HG03342 (cell line): ENCODE measurements at regions not wholly inside any gene's neighbourhood (a gene's known extent, or its start where the extent isn't known, plus 50 kb on each side); places are given as distances from the start of the nearest gene placed in this dataset.
"Not testable (repeated sequence)": the region's sequence is repeated elsewhere in the genome, so short reads cannot be mapped to it uniquely, and the experiment has no call there.

Experiments
- ATAC-seq: cut with Tn5 transposase; IDR thresholded peaks from one replicate; pipeline ENCODE4 v1.9.1; 2021; ENCODE audit warnings: mild to moderate bottlenecking, moderate library complexity; ENCODE audit not compliant: unreplicated experiment

- no peak for ATAC-seq
Observed at GRCh38 chr4:27119239-27119638, 258.6 kb downstream of the STIM2 start.

- no peak for ATAC-seq
Observed at GRCh38 chr4:27121830-27122229, 261.2 kb downstream of the STIM2 start.

DNA sequence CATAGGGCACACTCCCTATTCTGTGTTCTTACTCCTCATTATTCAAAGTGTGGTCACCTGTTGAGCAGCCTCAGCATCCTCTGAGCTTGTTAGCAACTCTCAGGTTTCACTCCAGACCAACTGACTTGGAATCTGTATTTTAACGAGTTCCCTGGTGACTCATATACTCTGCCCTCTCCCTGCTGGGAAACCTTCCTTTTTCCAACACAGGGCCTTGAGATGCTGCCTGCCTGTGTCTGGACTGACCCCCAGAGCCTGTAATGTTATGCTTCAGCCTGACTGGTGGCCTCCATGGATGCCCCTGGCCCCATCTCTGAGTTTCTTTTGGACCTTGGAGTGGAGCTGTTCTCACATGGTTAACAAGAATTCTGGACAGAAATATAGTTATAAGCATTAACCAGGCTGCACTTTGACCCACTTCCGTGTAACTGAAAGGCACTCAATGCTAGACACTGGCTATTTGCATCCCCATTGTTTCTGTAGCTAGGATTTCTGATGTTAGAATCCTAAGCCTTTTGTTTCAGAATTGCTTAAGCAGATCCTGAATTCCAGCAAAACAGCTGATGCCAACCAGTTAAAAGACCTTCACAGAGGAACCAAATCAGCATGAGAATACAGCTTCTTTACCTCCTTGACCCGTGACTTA, 262.6 kb downstream of the STIM2 start:
- ATAC-seq, result no peak

DNA sequence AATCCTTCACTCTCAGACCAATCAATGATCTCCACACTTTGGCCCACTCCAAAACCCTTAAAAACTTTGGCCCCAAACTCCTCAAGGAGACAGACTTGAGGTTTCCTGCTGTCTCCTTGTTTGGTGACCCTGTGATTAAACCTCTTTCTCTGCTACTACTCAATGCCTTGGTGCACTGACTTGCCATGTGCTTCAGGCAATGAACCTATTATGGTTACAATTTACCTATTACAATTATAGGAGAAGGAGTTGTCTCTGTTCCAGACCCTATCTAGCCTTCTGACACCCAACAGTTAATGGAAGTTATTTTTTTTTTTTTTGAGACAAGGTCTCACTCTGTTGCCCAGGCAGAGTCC, 263.1 kb downstream of the STIM2 start:
- ATAC-seq, result no peak

DNA sequence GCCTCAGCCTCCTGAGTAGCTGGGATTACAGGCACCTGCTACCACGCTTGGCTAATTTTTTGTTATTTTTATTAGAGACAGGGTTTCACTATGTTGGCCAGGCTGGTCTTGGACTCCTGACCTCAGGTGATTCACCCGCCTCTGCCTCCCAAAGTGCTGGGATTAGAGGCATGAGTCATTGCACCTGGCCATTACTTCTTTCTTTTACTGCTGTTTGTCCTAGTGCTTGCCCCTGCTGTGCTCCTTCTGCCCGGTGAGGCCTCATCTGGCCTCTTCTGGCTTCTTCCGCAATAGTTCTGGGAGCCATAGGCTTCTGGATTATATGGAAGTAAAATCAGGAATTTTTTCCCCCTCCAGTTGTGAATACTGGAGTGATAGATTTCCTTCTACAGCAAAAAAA, 266.3 kb downstream of the STIM2 start:
- ATAC-seq, result not testable (repeated sequence)

GRCh38 chr4:27128443-27128842, 267.8 kb downstream of the STIM2 start:
- ATAC-seq, result no peak

DNA sequence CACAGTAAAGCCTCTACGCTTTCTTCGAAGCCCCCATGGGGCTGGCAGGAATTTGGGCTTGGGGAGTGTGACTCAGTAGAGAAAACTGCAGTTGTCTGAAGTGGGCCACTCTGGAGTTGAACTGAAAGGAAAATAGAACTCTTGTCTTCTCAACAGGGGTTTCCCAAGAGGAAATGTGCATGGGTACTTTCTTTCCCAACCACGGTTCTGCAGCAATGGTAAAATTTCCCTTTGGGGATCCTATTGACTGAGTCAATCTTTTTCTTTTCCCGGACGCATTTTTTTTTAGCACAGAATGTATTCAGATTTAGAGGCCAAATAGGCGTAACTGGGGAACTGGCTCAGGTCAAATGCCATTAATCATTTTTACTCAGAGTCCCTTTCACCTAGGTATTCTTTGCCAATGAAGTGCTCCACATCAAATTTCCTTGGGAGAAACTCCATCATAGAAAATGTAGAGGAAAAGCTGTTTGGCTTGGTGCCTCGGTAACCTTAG, 269.3 kb downstream of the STIM2 start:
- no peak for ATAC-seq

DNA sequence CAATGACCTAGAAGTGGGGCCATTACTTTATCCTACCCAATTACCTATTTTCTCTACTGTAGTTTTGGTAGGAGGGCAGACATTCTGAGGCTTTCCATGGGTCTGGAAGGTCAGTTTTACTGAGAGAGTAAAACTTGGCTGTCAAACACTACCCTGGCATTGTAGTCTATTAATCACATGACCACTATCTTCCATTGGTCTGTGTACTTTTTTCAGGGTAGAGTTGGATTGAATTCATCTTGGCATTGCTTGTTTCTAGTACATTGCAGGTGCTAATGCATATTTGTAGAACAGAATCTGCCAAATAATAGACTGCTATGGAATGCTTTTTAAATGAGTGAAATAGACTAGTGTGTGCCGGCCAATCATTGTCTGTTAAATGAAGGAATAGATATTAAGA, 271.9 kb downstream of the STIM2 start:
- no peak for ATAC-seq

DNA sequence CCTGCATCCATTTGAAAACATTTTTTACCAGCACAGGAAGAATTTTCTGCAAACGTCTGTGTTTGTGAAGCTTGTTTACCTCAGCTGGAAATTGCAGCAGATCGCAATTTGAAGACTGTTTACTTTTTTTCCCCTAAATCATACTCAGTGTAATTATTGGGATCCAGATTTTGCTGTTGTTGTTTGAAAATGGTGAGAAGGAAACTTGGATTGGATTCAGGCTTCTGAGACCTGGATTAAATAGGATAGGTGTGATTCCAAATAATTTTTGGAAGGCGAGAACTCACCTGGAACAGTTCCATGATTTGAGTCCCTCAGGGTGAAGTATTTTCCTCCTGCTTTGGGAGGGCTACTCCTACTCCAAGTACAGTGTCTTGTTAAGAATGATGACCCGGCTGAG, 279.8 kb downstream of the STIM2 start:
- ATAC-seq, result no peak

GRCh38 chr4:27141530-27141929, 280.9 kb downstream of the STIM2 start:
- ATAC-seq, result no peak

- no peak for ATAC-seq
Observed at GRCh38 chr4:27142841-27143240, 282.2 kb downstream of the STIM2 start.

DNA sequence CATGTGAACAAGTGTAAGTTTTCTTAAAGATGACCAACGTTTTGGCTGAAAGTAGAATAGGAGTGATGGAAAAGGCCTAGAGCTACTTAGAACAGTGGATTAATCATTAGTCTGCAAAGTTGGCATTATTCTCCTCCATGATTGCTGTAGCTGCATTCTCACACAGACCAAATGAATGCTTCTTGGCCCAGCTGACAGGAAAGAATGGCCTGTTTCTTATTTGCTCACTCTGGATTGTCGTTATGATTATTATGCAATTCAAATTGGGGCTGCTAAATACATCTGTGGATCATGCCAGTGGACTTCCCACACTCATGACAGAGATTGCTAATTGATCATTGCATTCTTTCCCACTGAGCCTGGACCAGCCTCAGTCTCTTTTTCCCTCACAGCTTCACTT, 285.0 kb downstream of the STIM2 start:
- ATAC-seq, result no peak

- ATAC-seq, result no peak
Observed at GRCh38 chr4:27148211-27148895, 287.7 kb downstream of the STIM2 start.

DNA sequence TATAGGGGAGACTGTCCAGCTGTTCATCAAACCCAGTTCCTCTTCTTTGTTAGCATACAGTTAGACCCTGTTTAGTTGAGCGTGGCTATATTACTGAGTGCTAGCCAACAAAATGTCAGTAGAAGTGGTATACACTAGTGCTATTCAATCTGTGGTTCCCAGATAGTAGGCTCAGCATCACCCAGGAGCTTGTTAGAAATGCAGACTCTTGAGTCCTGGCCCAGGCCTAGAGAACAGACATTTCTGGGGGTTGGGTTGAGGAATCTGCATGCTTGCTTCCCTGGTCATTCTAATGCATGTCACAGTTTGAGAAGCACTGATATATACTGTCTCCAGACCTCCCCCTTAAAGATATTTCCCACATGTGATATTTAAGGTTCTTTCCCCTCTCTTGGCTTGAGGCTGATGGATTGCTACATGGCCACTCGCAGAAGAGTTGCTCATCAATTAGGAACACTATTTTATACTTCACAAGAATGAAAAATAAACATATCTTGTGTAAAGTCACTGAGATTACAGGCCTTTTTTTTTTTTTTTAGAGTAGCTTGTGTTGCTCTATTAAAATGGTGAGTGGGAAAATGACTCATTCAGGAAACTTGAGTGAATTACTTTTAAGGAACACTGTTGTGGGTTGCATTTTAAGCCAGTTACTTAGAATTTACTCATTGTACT, 289.0 kb downstream of the STIM2 start:
- ATAC-seq, result no peak

GRCh38 chr4:27152703-27153102, 292.1 kb downstream of the STIM2 start:
- no peak for ATAC-seq

DNA sequence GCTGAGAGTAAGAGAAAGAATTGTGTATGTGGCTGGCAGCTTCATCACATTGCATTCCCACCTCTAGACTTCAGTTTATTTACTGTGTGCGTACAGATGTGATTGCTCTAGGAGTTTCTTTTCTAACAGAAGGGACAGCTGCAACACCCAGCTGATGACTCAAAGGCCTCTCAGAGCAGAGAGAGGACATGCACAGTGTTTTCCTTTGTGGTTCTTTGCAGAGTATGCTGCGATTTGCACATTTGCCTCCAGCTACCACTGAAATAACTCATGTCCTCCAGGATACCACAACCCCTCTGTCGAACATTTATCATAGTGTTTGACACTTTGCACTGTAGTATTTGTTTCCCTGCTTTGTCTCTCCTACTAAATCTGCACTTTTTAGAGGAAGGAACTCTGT, 294.1 kb downstream of the STIM2 start:
- ATAC-seq, result no peak

- ATAC-seq, result no peak
Observed at GRCh38 chr4:27161191-27161590, 300.6 kb downstream of the STIM2 start.

- ATAC-seq, result no peak
Observed at GRCh38 chr4:27168783-27169182, 308.1 kb downstream of the STIM2 start.

DNA sequence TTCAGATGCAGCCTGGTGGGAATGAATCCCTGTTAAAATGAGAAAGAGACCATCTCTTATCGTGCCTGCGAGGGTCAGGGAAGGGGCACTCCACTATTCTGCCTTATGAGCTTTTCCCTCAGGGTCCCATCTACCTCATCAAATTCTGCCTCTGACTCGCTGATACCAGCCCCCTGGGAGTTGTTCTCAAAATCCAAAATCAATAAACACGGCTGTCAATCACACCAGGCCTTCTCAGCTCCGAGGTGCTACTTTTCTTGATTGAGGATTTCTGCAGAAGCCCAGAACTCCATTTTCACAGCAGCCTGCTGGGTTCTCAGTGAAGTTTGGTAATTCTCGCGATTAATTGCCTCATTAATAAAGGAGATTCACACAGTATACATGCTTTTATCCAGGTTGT, 312.6 kb downstream of the STIM2 start:
- ATAC-seq, result no peak

GRCh38 chr4:27176400-27176799, 315.8 kb downstream of the STIM2 start:
- ATAC-seq, result no peak

- no peak for ATAC-seq
Observed at GRCh38 chr4:27176881-27177280, 316.2 kb downstream of the STIM2 start.

- ATAC-seq, result no peak
Observed at GRCh38 chr4:27178061-27178460, 317.4 kb downstream of the STIM2 start.
